Activated naive CD8-positive, alpha-beta T cell (primary cell): ENCODE measurements at regions not wholly inside any gene's neighbourhood (a gene's known extent, or its start where the extent isn't known, plus 50 kb on each side); places are given as distances from the start of the nearest gene placed in this dataset.

ENCODE experiments used
- H3K27ac Mint-ChIP-seq: one replicate; pipeline ENCODE4 v1.8.0; 2021; ENCODE audit warnings: mixed read lengths
- H3K27me3 Mint-ChIP-seq: one replicate; pipeline ENCODE4 v1.8.0; 2021; ENCODE audit warnings: mixed read lengths
- H3K36me3 Mint-ChIP-seq: one replicate; pipeline ENCODE4 v1.8.0; 2021; ENCODE audit warnings: mixed read lengths
- H3K4me1 Mint-ChIP-seq: one replicate; pipeline ENCODE4 v1.8.0; 2021; ENCODE audit warnings: low read depth, mixed read lengths
- H3K4me3 Mint-ChIP-seq: one replicate; pipeline ENCODE4 v1.8.0; 2021; ENCODE audit warnings: mild to moderate bottlenecking, mixed read lengths
- H3K9me3 Mint-ChIP-seq: one replicate; pipeline ENCODE4 v1.8.0; 2021; ENCODE audit warnings: low read depth, mixed read lengths

- H3K27ac Mint-ChIP-seq = no peak overlapping the region
- H3K4me3 Mint-ChIP-seq = no peak overlapping the region
- H3K27me3 Mint-ChIP-seq = peaks cover 1% of the 10 kb centered on the region
- H3K36me3 Mint-ChIP-seq = no peaks in the 10 kb centered on the region
- H3K4me1 Mint-ChIP-seq = no peaks in the 10 kb centered on the region
- no peaks in the 10 kb centered on the region for H3K9me3 Mint-ChIP-seq
These were observed 365.6 kb upstream of the TMPO start for GRCh38 chr12:98149691-98150210.

DNA sequence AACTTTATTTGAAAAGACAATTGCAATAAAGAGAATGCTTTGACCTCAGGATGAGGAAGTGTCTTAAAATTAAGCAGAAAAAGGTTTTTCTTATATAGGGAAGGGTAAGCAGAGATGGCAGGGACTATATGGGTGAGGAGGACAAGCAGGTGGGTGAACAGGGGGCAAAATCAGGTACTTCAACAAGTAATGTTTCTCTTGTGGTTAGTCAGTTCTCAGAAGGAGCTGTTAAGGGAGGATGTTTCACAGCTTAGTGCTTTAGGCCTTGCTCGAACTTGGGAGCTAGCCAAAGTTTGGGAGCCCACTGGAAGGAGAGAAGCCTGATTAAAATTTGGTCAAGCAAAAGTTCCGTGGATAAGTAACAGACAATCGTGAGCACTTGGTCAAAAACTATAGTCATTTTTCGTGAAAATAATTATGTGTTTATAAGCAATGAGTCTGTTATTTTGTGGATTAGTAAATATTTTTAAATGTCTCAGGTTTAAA, 364.2 kb upstream of the TMPO start:
- Mint-ChIP-seq H3K4me3 (no peak overlapping the region), H3K27me3 (no peaks in the 10 kb centered on the region), H3K27ac (no peak overlapping the region), H3K36me3 (no peaks in the 10 kb centered on the region), H3K9me3 (no peaks in the 10 kb centered on the region), H3K4me1 (no peaks in the 10 kb centered on the region)

DNA sequence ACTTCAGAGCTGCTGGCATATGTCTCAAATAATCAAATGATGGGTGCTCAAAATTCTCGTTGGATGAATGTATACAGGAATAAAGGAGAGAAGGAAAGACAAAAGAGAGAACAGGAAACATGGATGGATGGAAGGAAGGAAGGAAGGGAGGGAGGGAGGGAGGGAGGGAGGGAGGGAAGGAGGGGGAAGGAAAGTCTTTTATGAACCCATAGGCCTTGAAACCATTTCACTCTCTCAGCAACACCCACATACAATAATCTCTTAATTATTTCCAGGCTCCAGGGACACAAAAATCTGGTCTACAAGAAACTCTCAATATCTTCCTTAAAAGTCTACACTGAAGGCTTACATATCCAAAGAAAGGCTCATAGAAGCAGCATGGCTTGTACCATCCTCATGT, 363.4 kb upstream of the TMPO start:
- no peaks in the 10 kb centered on the region for H3K4me1 Mint-ChIP-seq
- no peaks in the 10 kb centered on the region for H3K9me3 Mint-ChIP-seq
- no peak overlapping the region for H3K27ac Mint-ChIP-seq
- no peaks in the 10 kb centered on the region for H3K36me3 Mint-ChIP-seq
- H3K27me3 Mint-ChIP-seq = peaks cover 5% of the 10 kb centered on the region
- H3K4me3 Mint-ChIP-seq = no peak overlapping the region

GRCh38 chr12:98154850-98155249, 360.5 kb upstream of the TMPO start:
- no peak overlapping the region for H3K4me3 Mint-ChIP-seq

GRCh38 chr12:98156697-98157096, 358.7 kb upstream of the TMPO start:
- Mint-ChIP-seq H3K27me3 (peaks cover 7% of the 10 kb centered on the region), H3K36me3 (no peaks in the 10 kb centered on the region), H3K4me1 (no peaks in the 10 kb centered on the region), H3K4me3 (no peak overlapping the region), H3K9me3 (no peaks in the 10 kb centered on the region), H3K27ac (no peak overlapping the region)

More at GRCh38 chr12:98154850-98155249, 360.5 kb upstream of the TMPO start:
- Mint-ChIP-seq H3K36me3 (no peaks in the 10 kb centered on the region), H3K4me1 (no peaks in the 10 kb centered on the region), H3K9me3 (no peaks in the 10 kb centered on the region), H3K27me3 (peaks cover 7% of the 10 kb centered on the region), H3K27ac (no peak overlapping the region)

DNA sequence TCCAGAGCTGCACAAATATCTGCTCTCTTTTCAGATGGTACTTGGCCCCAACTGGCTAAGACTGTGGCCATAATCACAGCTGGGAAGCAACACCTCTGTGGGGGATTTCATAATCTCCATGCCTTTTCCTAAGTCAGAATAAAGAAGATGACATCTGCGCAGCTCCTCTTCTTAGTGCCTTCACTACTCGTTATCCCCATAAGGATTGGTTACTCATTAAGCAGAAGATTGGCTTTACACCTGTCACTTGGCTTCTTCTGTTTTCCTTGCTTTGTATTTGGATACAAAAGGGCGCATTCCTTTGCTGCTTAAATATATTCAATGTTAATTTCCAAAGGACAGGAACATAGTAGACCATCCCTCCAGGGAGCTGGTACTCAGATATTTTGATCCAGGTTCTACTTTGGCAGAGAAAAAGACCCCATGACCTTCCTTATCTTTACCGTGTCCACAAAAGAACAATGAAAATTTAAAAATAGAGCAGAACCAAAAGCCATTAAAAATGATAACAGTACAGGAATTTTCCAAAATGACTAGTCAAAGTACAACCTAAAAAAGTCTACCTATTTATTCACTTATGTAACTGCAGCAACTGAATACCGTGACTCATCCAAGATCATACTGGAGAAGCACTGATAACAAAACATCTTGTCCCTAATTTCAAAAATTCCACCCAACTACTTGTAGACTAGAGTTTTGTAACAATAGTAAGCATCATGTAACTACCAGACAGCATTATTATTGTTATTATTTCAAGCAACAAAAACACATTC, 352.3 kb upstream of the TMPO start:
- Mint-ChIP-seq H3K27me3 (peaks cover 2% of the 10 kb centered on the region), H3K4me1 (no peaks in the 10 kb centered on the region), H3K36me3 (no peaks in the 10 kb centered on the region), H3K27ac (no peak overlapping the region), H3K4me3 (no peak overlapping the region), H3K9me3 (no peaks in the 10 kb centered on the region)

GRCh38 chr12:98172304-98172703, 343.1 kb upstream of the TMPO start:
- H3K27me3 Mint-ChIP-seq = peaks cover 5% of the 10 kb centered on the region
- H3K27ac Mint-ChIP-seq = no peak overlapping the region
- no peaks in the 10 kb centered on the region for H3K36me3 Mint-ChIP-seq
- H3K4me1 Mint-ChIP-seq = no peaks in the 10 kb centered on the region
- H3K9me3 Mint-ChIP-seq = peaks cover 5% of the 10 kb centered on the region
- no peak overlapping the region for H3K4me3 Mint-ChIP-seq

- Mint-ChIP-seq H3K27ac (no peak overlapping the region), H3K4me3 (no peak overlapping the region), H3K36me3 (no peaks in the 10 kb centered on the region), H3K4me1 (no peaks in the 10 kb centered on the region), H3K9me3 (peaks cover 5% of the 10 kb centered on the region), H3K27me3 (peaks cover 5% of the 10 kb centered on the region)
These were observed 342.6 kb upstream of the TMPO start for GRCh38 chr12:98172801-98173200.

DNA sequence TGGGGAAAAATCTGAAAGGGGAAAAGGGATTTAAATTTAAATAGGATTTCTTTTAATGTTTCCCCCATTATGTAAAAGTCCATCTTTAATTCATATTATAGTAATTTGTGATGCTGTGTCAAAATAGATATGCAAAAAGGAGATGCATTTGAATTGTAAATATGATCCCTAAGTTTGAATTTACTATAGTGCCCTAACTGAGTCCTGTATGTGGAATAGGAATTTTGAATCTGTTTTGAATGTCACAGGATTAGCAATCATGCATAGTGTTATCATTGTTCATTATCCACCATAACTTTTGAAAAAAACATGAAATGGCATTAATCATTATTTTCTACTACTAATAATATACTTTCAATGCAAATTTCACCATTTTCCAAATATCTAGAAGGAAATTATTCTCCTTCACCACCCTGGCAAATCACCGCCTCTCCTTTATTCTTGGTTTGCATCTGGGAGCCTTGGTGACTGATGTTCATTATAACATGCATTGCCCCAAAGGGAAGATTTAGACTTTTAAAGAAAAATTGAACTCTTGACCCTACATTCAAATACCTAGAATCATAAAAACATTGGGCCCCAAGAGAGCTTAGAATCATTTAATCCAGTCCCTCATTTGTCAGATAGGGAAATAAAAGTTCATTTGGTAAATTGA, 341.5 kb upstream of the TMPO start:
- H3K27ac Mint-ChIP-seq = no peak overlapping the region
- no peaks in the 10 kb centered on the region for H3K4me1 Mint-ChIP-seq
- no peak overlapping the region for H3K4me3 Mint-ChIP-seq
- peaks cover 2% of the 10 kb centered on the region for H3K9me3 Mint-ChIP-seq
- no peaks in the 10 kb centered on the region for H3K36me3 Mint-ChIP-seq
- peaks cover 3% of the 10 kb centered on the region for H3K27me3 Mint-ChIP-seq

GRCh38 chr12:98174428-98174809, 341.0 kb upstream of the TMPO start:
- H3K27ac Mint-ChIP-seq = no peak overlapping the region
- peaks cover 2% of the 10 kb centered on the region for H3K27me3 Mint-ChIP-seq
- no peaks in the 10 kb centered on the region for H3K4me1 Mint-ChIP-seq
- H3K9me3 Mint-ChIP-seq = no peaks in the 10 kb centered on the region
- no peak overlapping the region for H3K4me3 Mint-ChIP-seq
- H3K36me3 Mint-ChIP-seq = no peaks in the 10 kb centered on the region

GRCh38 chr12:98178126-98178525, 337.3 kb upstream of the TMPO start:
- Mint-ChIP-seq H3K4me3 (no peak overlapping the region), H3K27me3 (no peaks in the 10 kb centered on the region), H3K36me3 (no peaks in the 10 kb centered on the region), H3K9me3 (no peaks in the 10 kb centered on the region), H3K4me1 (no peaks in the 10 kb centered on the region), H3K27ac (no peak overlapping the region)

- H3K4me1 Mint-ChIP-seq = no peaks in the 10 kb centered on the region
- no peaks in the 10 kb centered on the region for H3K9me3 Mint-ChIP-seq
- no peak overlapping the region for H3K4me3 Mint-ChIP-seq
- no peaks in the 10 kb centered on the region for H3K36me3 Mint-ChIP-seq
- no peak overlapping the region for H3K27ac Mint-ChIP-seq
- H3K27me3 Mint-ChIP-seq = no peaks in the 10 kb centered on the region
These were observed 336.2 kb upstream of the TMPO start for GRCh38 chr12:98179151-98179550.

DNA sequence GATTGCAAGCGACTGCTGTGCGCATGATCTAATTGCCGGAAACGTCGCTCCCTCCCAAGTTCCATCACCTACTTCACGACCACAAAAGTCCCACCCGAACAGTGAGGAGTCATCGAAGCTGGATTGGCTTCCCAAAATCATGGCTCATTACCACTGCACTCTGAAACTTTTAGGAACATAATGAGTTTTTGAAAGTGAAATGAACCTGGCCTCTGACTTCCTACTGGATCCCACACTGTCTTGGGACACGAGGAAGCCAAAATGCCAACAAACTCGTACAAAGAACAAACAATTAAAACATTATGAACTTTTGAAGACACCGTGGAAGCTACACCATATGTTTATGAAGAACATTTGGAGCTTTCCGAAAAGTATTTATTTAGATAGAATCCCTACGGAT, 334.8 kb upstream of the TMPO start:
- Mint-ChIP-seq H3K36me3 (no peaks in the 10 kb centered on the region), H3K9me3 (no peaks in the 10 kb centered on the region), H3K27me3 (no peaks in the 10 kb centered on the region), H3K4me1 (no peaks in the 10 kb centered on the region), H3K27ac (no peak overlapping the region), H3K4me3 (no peak overlapping the region)

DNA sequence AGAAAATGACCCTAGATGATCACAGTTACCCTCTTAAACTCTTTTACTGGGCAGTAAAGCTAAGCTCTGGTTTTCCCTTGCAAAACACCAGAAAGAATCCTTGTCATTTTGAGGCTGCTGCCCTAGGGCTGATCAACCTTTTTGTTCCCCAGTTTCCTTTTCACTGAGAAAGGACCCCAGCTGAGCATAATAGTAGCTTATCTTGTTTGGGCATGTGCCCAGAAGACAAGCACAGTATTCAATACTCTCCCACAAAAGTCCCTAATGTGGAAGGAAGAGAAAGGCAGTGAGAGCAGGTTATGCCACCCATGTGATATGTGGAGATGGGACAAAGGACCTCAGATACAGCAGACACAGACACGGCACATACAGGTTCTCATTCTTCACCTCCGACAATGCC, 332.6 kb upstream of the TMPO start:
- Mint-ChIP-seq H3K9me3 (no peaks in the 10 kb centered on the region), H3K36me3 (no peaks in the 10 kb centered on the region), H3K4me1 (no peaks in the 10 kb centered on the region), H3K27ac (no peak overlapping the region), H3K27me3 (no peaks in the 10 kb centered on the region), H3K4me3 (no peak overlapping the region)

DNA sequence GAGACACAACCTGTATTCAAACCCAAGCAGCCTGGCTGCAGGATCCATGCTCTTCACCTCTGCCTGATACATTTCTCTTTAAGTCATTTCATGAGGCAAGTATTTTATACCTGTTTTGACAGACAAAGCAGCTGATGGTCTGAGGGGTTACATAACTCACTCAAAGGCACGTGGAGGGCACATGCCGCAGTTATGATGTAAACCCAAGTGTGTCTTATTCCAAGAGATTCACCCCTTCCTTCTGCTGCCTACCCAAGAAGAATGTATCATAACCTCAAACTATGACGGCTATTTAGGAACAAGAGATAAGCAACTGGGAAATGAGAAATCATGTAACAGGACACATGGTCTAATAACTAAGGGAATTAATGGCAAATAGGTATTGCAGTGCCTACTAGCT, 329.8 kb upstream of the TMPO start:
- Mint-ChIP-seq H3K4me3 (no peak overlapping the region), H3K27me3 (no peaks in the 10 kb centered on the region), H3K27ac (no peak overlapping the region), H3K4me1 (no peaks in the 10 kb centered on the region), H3K9me3 (no peaks in the 10 kb centered on the region), H3K36me3 (no peaks in the 10 kb centered on the region)
